Endothelial cell of umbilical vein (primary cell): ENCODE measurements at regions not wholly inside any gene's neighbourhood (a gene's known extent, or its start where the extent isn't known, plus 50 kb on each side); places are given as distances from the start of the nearest gene placed in this dataset.

Experiments used
- BruUV-seq: library from RNA; stranded (reverse); fragments of 400-500 nt; replicated peaks from 2 replicates; lab custom pipeline; 2021; lab: Mats Ljungman, UMichigan
- CTCF ChIA-PET: fragments of 300-600, 350-600 bp; sonication (Branson Sonifier 250); formaldehyde crosslinking; loops from one replicate; lab custom pipeline; 2021; ENCODE audit warnings: antibody characterized with exemption, inconsistent platforms; lab: Charles Lee
- POLR2A ChIA-PET: fragments of 300-600, 350-600 bp; sonication (Branson Sonifier 250); formaldehyde crosslinking; loops from one replicate; lab custom pipeline; 2021; ENCODE audit warnings: antibody characterized with exemption, inconsistent platforms; lab: Charles Lee
- DNase-seq: peaks from one replicate; pipeline ENCODE4 v3.0.0-alpha.2; 2011; ENCODE audit warnings: low read depth, low spot score
- FAIRE-seq: peaks from 2 replicates; lab custom pipeline; 2011; peaks lifted over from hg19 to GRCh38; lab: Jason Lieb, UNC
- H2AFZ ChIP-seq: 2 replicates; pipeline ENCODE4 v1.6.0; 2012; ENCODE audit warnings: low read depth, low read length, control low read depth, inconsistent platforms
- H3K27ac ChIP-seq: 2 replicates; pipeline ENCODE4 v1.5.1; 2011; ENCODE audit warnings: low read depth, mild to moderate bottlenecking, control low read depth, low read length, moderate library complexity; ENCODE audit not compliant: insufficient read depth
- H3K27me3 ChIP-seq, 2 experiments: 2 replicates each; pipeline versions ENCODE4 v1.6.0 to v1.6.1; 2011; ENCODE audit warnings: low read length in 2 of 2, mixed read lengths in 1 of 2; ENCODE audit not compliant: control insufficient read depth in 2 of 2, insufficient read depth in 2 of 2
- H3K36me3 ChIP-seq, 2 experiments: 2 replicates in 1 of 2; 3 replicates in 1 of 2; pipeline ENCODE4 v1.5.1; 2011; ENCODE audit warnings: low read length in 2 of 2, mild to moderate bottlenecking in 1 of 2, moderate library complexity in 1 of 2; ENCODE audit not compliant: control insufficient read depth in 2 of 2, insufficient read depth in 2 of 2; ENCODE audit errors: extremely low read depth in 1 of 2
- H3K4me1 ChIP-seq: 3 replicates; pipeline ENCODE4 v1.5.1; 2011; ENCODE audit warnings: mild to moderate bottlenecking, low read length; ENCODE audit not compliant: control insufficient read depth, insufficient read depth; ENCODE audit errors: extremely low read depth
- H3K4me2 ChIP-seq: 2 replicates; pipeline ENCODE4 v1.6.1; 2011; ENCODE audit warnings: low read length, control low read depth, mixed read lengths; ENCODE audit not compliant: insufficient read depth
- H3K4me3 ChIP-seq, 3 experiments: fragments of 200-600 bp in 1 of 3; sonication (generic), shearing (Covaris generic) in 1 of 3; replicated peaks in 1 of 3; 2 replicates each; pipeline ENCODE4 v1.5.1; 2011 to 2016; ENCODE audit warnings: control low read depth in 3 of 3, low read length in 3 of 3, mild to moderate bottlenecking in 2 of 3, inconsistent platforms in 1 of 3, low read depth in 1 of 3, moderate library complexity in 1 of 3; ENCODE audit not compliant: insufficient read depth in 1 of 3
- H3K79me2 ChIP-seq: 2 replicates; pipeline ENCODE4 v1.6.0; 2012; ENCODE audit warnings: low read length, inconsistent platforms; ENCODE audit not compliant: control insufficient read depth, insufficient read depth
- H3K9ac ChIP-seq: replicated peaks from 2 replicates; pipeline ENCODE3; 2011; ENCODE audit warnings: low read length, control low read depth; ENCODE audit not compliant: insufficient read depth; ENCODE audit errors: extremely low read depth
- H3K9me1 ChIP-seq: replicated peaks from 3 replicates; pipeline ENCODE4 v1.6.0; 2011; ENCODE audit warnings: mild to moderate bottlenecking, low read length; ENCODE audit not compliant: control insufficient read depth, insufficient read depth; ENCODE audit errors: extremely low read depth
- H3K9me3 ChIP-seq: replicated peaks from 2 replicates; pipeline ENCODE4 v1.5.1; 2012; ENCODE audit warnings: low read length, inconsistent platforms; ENCODE audit not compliant: control insufficient read depth, insufficient read depth
- H4K20me1 ChIP-seq: replicated peaks from 2 replicates; pipeline ENCODE3; 2011; ENCODE audit warnings: mild to moderate bottlenecking, low read length; ENCODE audit not compliant: control insufficient read depth, insufficient read depth; ENCODE audit errors: extremely low read depth
- EZH2 ChIP-seq: IDR thresholded peaks from 2 replicates; pipeline ENCODE4 v1.6.1; 2012; ENCODE audit warnings: borderline replicate concordance, low read depth, mild to moderate bottlenecking, moderate library complexity, low read length, inconsistent platforms; ENCODE audit not compliant: severe bottlenecking
- FOS ChIP-seq: IDR thresholded peaks from 2 replicates; pipeline ENCODE4 v1.6.1; 2011; ENCODE audit warnings: mild to moderate bottlenecking, low read length, moderate library complexity, borderline replicate concordance; ENCODE audit not compliant: insufficient read depth
- GATA2 ChIP-seq: IDR thresholded peaks from 2 replicates; pipeline ENCODE4 v1.7.0; 2011; ENCODE audit warnings: low read depth, mild to moderate bottlenecking, moderate library complexity, mixed read lengths, low read length; ENCODE audit not compliant: insufficient read length, insufficient read depth
- JUN ChIP-seq: IDR thresholded peaks from 2 replicates; pipeline ENCODE4 v1.6.1; 2011; ENCODE audit warnings: borderline replicate concordance, low read depth; ENCODE audit not compliant: insufficient read length, insufficient read depth
- MYC ChIP-seq: IDR thresholded peaks from one replicate; pipeline ENCODE4 v1.6.1; 2011; ENCODE audit warnings: mild to moderate bottlenecking, low read depth, low read length
- POLR2A ChIP-seq: IDR thresholded peaks from 2 replicates; pipeline ENCODE4 v1.6.1; 2012; ENCODE audit warnings: low read depth, mild to moderate bottlenecking, control low read depth, low read length
- POLR2AphosphoS5 ChIP-seq: IDR thresholded peaks from 2 replicates; pipeline ENCODE4 v1.6.1; 2012; ENCODE audit warnings: low read depth, mild to moderate bottlenecking, control low read depth, low read length, moderate library complexity; ENCODE audit not compliant: insufficient read depth
- dilution Hi-C: fragments of 300-500 bp; cut with MboI; formaldehyde crosslinking; loops from one replicate; pipeline ENCODE4 v1.15.0; 2019; ENCODE audit warnings: low sequenced_read_pairs; ENCODE audit not compliant: extremely low pct_ligation_motif_present
- intact Hi-C: fragments of 100-400 bp; cut with micrococcal nuclease; formaldehyde crosslinking; loops from one replicate; pipeline ENCODE4 v1.10.0; 2022
- TF ChIP-seq, protein P1 (sequence below), 2 donors: IDR thresholded peaks; 1 replicate in 1 of 2; 2 replicates in 1 of 2; pipeline ENCODE4 v1.5.1; 2011; ENCODE audit warnings: low read length in 2 of 2, mild to moderate bottlenecking in 2 of 2, moderate library complexity in 2 of 2, control low read depth in 1 of 2, inconsistent platforms in 1 of 2, low read depth in 1 of 2; ENCODE audit not compliant: insufficient read depth in 1 of 2; ENCODE audit errors: extremely low read depth in 1 of 2
- TF ChIP-seq, protein P2 (sequence below): IDR thresholded peaks from 2 replicates; pipeline ENCODE4 v1.6.1; 2011; ENCODE audit not compliant: insufficient read depth, insufficient read length

DNA sequence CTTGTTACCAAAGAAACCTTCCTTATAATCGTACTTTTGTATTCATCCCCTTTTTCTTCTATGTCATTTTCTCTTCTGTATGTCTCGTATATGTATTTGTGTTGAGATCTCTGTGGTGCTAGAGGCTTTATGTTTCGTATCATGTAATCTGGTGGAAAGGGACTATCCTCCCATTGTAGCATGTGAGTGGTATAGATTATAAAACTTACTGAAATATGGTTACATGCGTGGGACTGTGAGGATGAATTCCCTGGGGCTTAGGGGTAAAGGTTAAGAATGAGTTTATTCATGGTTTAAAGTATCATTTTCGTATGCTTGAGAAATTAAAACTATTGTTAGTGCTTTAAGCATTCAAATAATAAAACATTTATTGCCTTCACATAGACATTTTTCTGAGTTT, 141.9 kb downstream of the ANKRD7 start:
- no peaks in the 10 kb centered on the region for H3K9me3 ChIP-seq
- POLR2A ChIA-PET, result no interaction called here

More for the DNA sequence above, 141.9 kb downstream of the ANKRD7 start:
- H3K79me2 ChIP-seq, result no peaks in the 10 kb centered on the region
- H3K9ac ChIP-seq, result no peak overlapping the region
- H4K20me1 ChIP-seq, result no peaks in the 10 kb centered on the region
- H3K4me1 ChIP-seq, result no peaks in the 10 kb centered on the region
- H3K27ac ChIP-seq, result no peak overlapping the region
- TF ChIP-seq FOS, result no peak
- no peak for TF ChIP-seq JUN
- TF ChIP-seq, protein P1, sequence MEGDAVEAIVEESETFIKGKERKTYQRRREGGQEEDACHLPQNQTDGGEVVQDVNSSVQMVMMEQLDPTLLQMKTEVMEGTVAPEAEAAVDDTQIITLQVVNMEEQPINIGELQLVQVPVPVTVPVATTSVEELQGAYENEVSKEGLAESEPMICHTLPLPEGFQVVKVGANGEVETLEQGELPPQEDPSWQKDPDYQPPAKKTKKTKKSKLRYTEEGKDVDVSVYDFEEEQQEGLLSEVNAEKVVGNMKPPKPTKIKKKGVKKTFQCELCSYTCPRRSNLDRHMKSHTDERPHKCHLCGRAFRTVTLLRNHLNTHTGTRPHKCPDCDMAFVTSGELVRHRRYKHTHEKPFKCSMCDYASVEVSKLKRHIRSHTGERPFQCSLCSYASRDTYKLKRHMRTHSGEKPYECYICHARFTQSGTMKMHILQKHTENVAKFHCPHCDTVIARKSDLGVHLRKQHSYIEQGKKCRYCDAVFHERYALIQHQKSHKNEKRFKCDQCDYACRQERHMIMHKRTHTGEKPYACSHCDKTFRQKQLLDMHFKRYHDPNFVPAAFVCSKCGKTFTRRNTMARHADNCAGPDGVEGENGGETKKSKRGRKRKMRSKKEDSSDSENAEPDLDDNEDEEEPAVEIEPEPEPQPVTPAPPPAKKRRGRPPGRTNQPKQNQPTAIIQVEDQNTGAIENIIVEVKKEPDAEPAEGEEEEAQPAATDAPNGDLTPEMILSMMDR (IDR thresholded peaks at IDR 0.05; ENCODE audit: extremely low read depth in 1 of 2, insufficient read depth in 1 of 2, low read depth in 1 of 2, low read length in 2 of 2), result no peak
- TF ChIP-seq POLR2AphosphoS5, result no peak
- TF ChIP-seq EZH2, result no peak
- TF ChIP-seq, protein P2, sequence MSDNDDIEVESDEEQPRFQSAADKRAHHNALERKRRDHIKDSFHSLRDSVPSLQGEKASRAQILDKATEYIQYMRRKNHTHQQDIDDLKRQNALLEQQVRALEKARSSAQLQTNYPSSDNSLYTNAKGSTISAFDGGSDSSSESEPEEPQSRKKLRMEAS, result no peak
- TF ChIP-seq POLR2A, result no peak
- TF ChIP-seq MYC, result no peak
- no peak for TF ChIP-seq GATA2
- no peak overlapping the region for H2AFZ ChIP-seq
- dilution Hi-C loops, result no loop called here
- H3K9me1 ChIP-seq, result no peaks in the 10 kb centered on the region
- no peaks in the 10 kb centered on the region for H3K36me3 ChIP-seq
- no peak overlapping the region for H3K4me2 ChIP-seq
- FAIRE-seq (no peak), DNase-seq (no peak)
- no peaks in the 10 kb centered on the region for H3K27me3 ChIP-seq
- H3K4me3 ChIP-seq, result no peak overlapping the region
- CTCF ChIA-PET, result no interaction called here
- intact Hi-C loops, result no loop called here
- BruUV-seq, result no TSS peak
